ENCODE measurements at regions not wholly inside any gene's neighbourhood (a gene's known extent, or its start where the extent isn't known, plus 50 kb on each side); places are given as distances from the start of the nearest gene placed in this dataset.

GRCh38 chrX:131951166-131951565 lies 71.9 kb upstream of the STK26 start:
- H3K27me3 Mint-ChIP-seq (ENCODE audit: unreplicated experiment), result no peaks in the 10 kb centered on the region
- H3K27ac Mint-ChIP-seq (ENCODE audit: unreplicated experiment), result no peak overlapping the region
- CTCF ChIA-PET, result no interaction called here
- intact Hi-C loops (cut with micrococcal nuclease; ENCODE audit: unreplicated experiment), result no loop called here
- H3K36me3 Mint-ChIP-seq (ENCODE audit: insufficient read depth, unreplicated experiment), result no peaks in the 10 kb centered on the region
- no peak for TF ChIP-seq CTCF (IDR thresholded peaks at IDR 0.05; ENCODE audit: unreplicated experiment)
- no TSS peak for BruUV-seq (replicated peaks)
- H3K9me3 Mint-ChIP-seq (ENCODE audit: low read depth, unreplicated experiment), result no peaks in the 10 kb centered on the region
- no peak overlapping the region for H3K4me3 Mint-ChIP-seq (ENCODE audit: low read depth, unreplicated experiment)
- DNase-seq, result no peak
- H3K4me1 Mint-ChIP-seq (ENCODE audit: low read depth, unreplicated experiment), result no peaks in the 10 kb centered on the region

GRCh38 chrX:131955099-131955777 lies 67.9 kb upstream of the STK26 start:
- H3K36me3 Mint-ChIP-seq (ENCODE audit: insufficient read depth, unreplicated experiment), result no peaks in the 10 kb centered on the region
- no peak overlapping the region for H3K4me3 Mint-ChIP-seq (ENCODE audit: low read depth, unreplicated experiment)
- H3K9me3 Mint-ChIP-seq (ENCODE audit: low read depth, unreplicated experiment), result no peaks in the 10 kb centered on the region
- H3K27me3 Mint-ChIP-seq (ENCODE audit: unreplicated experiment), result no peaks in the 10 kb centered on the region
- no peak for TF ChIP-seq CTCF (IDR thresholded peaks at IDR 0.05; ENCODE audit: unreplicated experiment)
- no peak overlapping the region for H3K27ac Mint-ChIP-seq (ENCODE audit: unreplicated experiment)
- DNase-seq, result no peak
- no peaks in the 10 kb centered on the region for H3K4me1 Mint-ChIP-seq (ENCODE audit: low read depth, unreplicated experiment)
- BruUV-seq (replicated peaks), result no TSS peak
- intact Hi-C loops (cut with micrococcal nuclease; ENCODE audit: unreplicated experiment), result no loop called here
- CTCF ChIA-PET, result no interaction called here

DNA sequence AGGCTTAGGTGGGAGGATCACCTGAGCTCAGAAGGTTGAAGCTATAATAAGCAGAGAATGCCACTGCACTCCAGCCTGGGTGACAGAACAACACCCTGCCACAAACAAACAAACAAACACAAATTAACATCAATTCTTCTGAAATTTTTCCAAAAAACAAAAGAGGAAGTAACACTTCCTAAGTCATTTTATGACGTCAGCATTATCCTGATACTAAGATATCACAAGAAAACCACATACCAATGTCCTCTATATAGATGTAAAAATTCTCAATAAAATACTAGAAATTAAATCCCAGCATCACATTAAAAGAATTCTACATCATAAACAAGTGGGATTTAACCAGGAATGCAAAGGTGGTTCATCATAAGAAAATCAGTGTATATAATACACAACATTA lies 64.4 kb upstream of the STK26 start:
- no peak overlapping the region for H3K4me3 Mint-ChIP-seq (ENCODE audit: low read depth, unreplicated experiment)
- CTCF ChIA-PET, result no interaction called here

DNA sequence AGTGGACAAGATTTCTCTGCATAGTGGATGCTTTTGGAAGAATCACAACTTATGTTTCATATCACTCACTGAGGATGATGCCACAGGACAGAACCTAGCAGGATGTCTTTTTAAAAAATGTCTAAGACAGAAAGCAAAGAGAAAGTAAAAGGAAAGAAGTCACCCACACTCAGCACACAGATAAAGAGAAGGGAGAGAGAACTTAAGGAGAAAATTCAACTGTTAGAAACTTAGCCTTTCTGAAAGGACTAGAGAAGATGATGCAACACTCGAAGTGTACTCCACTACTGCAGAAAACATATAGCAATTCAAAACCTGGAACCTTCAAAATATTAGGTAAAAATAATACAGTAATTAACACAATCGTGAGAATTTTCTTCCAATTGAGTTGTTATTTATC lies 52.8 kb upstream of the STK26 start:
- Mint-ChIP-seq H3K36me3 (ENCODE audit: insufficient read depth, unreplicated experiment) (no peaks in the 10 kb centered on the region), H3K4me3 (ENCODE audit: low read depth, unreplicated experiment) (no peak overlapping the region), H3K4me1 (ENCODE audit: low read depth, unreplicated experiment) (no peaks in the 10 kb centered on the region), H3K9me3 (ENCODE audit: low read depth, unreplicated experiment) (no peaks in the 10 kb centered on the region), H3K27ac (ENCODE audit: unreplicated experiment) (no peak overlapping the region), H3K27me3 (ENCODE audit: unreplicated experiment) (no peaks in the 10 kb centered on the region)
- BruUV-seq (replicated peaks), result no TSS peak
- CTCF ChIA-PET, result no interaction called here
- DNase-seq, result no peak
- TF ChIP-seq CTCF (IDR thresholded peaks at IDR 0.05; ENCODE audit: unreplicated experiment), result no peak
- intact Hi-C loops (cut with micrococcal nuclease; ENCODE audit: unreplicated experiment), result no loop called here

More for the DNA sequence above, 64.4 kb upstream of the STK26 start:
- Mint-ChIP-seq H3K36me3 (ENCODE audit: insufficient read depth, unreplicated experiment) (no peaks in the 10 kb centered on the region), H3K27me3 (ENCODE audit: unreplicated experiment) (no peaks in the 10 kb centered on the region), H3K4me1 (ENCODE audit: low read depth, unreplicated experiment) (no peaks in the 10 kb centered on the region), H3K9me3 (ENCODE audit: low read depth, unreplicated experiment) (peaks cover 2% of the 10 kb centered on the region), H3K27ac (ENCODE audit: unreplicated experiment) (no peak overlapping the region)
- no peak for TF ChIP-seq CTCF (IDR thresholded peaks at IDR 0.05; ENCODE audit: unreplicated experiment)
- intact Hi-C loops (cut with micrococcal nuclease; ENCODE audit: unreplicated experiment), result no loop called here
- no peak for DNase-seq
- no TSS peak for BruUV-seq (replicated peaks)

Measured in Calu3 (cell line).